A673 (cell line): ENCODE measurements at regions not wholly inside any gene's neighbourhood (a gene's known extent, or its start where the extent isn't known, plus 50 kb on each side); places are given as distances from the start of the nearest gene placed in this dataset.

ENCODE experiments used
- BruUV-seq: library from RNA; stranded (reverse); fragments of 400-500 nt; replicated peaks from 2 replicates; lab custom pipeline; 2021; lab: Mats Ljungman, UMichigan
- CTCF ChIA-PET: fragments of 300-600 bp; sonication (Branson Sonifier 250); formaldehyde crosslinking; loops from one replicate; lab custom pipeline; 2022; ENCODE audit warnings: antibody characterized with exemption; lab: Charles Lee
- POLR2A ChIA-PET: fragments of 300-600 bp; sonication (Branson Sonifier 250); formaldehyde crosslinking; loops from one replicate; lab custom pipeline; 2022; ENCODE audit warnings: antibody characterized with exemption; ENCODE audit not compliant: low non-redundant PET; lab: Charles Lee
- DNase-seq: peaks from one replicate; pipeline ENCODE4 v3.0.0-alpha.2; 2015; ENCODE audit warnings: low spot score
- H3K27ac ChIP-seq: fragments of 200-600 bp; sonication (generic); 2 replicates; pipeline ENCODE4 v1.5.1; 2016; ENCODE audit warnings: mixed run types, low read depth, mild to moderate bottlenecking, mixed read lengths, antibody characterized with exemption, low read length; ENCODE audit not compliant: poor library complexity, severe bottlenecking
- H3K27me3 ChIP-seq: fragments of 200-600 bp; sonication (generic); replicated peaks from 2 replicates; pipeline ENCODE4 v1.6.1; 2017; ENCODE audit warnings: mixed run types, low read depth, mild to moderate bottlenecking, mixed read lengths, antibody characterized with exemption, low read length; ENCODE audit not compliant: insufficient read depth, poor library complexity
- H3K36me3 ChIP-seq: fragments of 200-600 bp; sonication (generic); 2 replicates; pipeline ENCODE4 v1.6.1; 2016; ENCODE audit warnings: mixed run types, mild to moderate bottlenecking, mixed read lengths, antibody characterized with exemption, low read length; ENCODE audit not compliant: insufficient read depth, poor library complexity, severe bottlenecking
- H3K4me1 ChIP-seq: fragments of 200-600 bp; sonication (generic); 2 replicates; pipeline ENCODE4 v1.6.1; 2017; ENCODE audit warnings: mixed run types, mild to moderate bottlenecking, mixed read lengths, antibody characterized with exemption, low read length; ENCODE audit not compliant: insufficient read depth, poor library complexity, severe bottlenecking
- H3K4me3 ChIP-seq: fragments of 200-600 bp; sonication (generic); 2 replicates; pipeline ENCODE4 v1.5.1; 2016; ENCODE audit warnings: low read depth, mixed run types, mild to moderate bottlenecking, mixed read lengths, low read length; ENCODE audit not compliant: poor library complexity, severe bottlenecking
- H3K9me3 ChIP-seq: fragments of 200-600 bp; sonication (generic); 2 replicates; pipeline ENCODE4 v1.6.1; 2016; ENCODE audit warnings: mixed run types, low read depth, mild to moderate bottlenecking, mixed read lengths, antibody characterized with exemption, low read length; ENCODE audit not compliant: poor library complexity, severe bottlenecking
- CTCF ChIP-seq: fragments of 300-800, 200-600 bp; sonication (generic); conservative IDR thresholded peaks from 2 replicates; pipeline ENCODE4 v1.5.1; 2017; ENCODE audit warnings: low read depth, mild to moderate bottlenecking, antibody characterized with exemption, low read length, moderate library complexity, mixed read lengths
- EZH2 ChIP-seq: fragments of 200-600 bp; sonication (generic); IDR thresholded peaks from 2 replicates; pipeline ENCODE4 v1.6.1; 2017; ENCODE audit warnings: borderline replicate concordance, low read depth, mild to moderate bottlenecking, mixed read lengths, antibody characterized with exemption, low read length; ENCODE audit not compliant: poor library complexity, severe bottlenecking
- intact Hi-C: fragments of 100-400 bp; cut with micrococcal nuclease; formaldehyde crosslinking; loops from one replicate; pipeline ENCODE4 v1.10.0; 2022; ENCODE audit not compliant: unreplicated experiment

GRCh38 chr9:110114086-110114858 is 93.7 kb downstream of the C9orf152 start:
- no peaks in the 10 kb centered on the region for H3K4me1 ChIP-seq
- ChIA-PET POLR2A (no interaction called here), CTCF (no interaction called here)
- H3K4me3 ChIP-seq, result no peak overlapping the region
- H3K9me3 ChIP-seq, result no peaks in the 10 kb centered on the region
- intact Hi-C loops, result no loop called here
- no peak overlapping the region for H3K27ac ChIP-seq
- no peaks in the 10 kb centered on the region for H3K27me3 ChIP-seq
- no TSS peak for BruUV-seq
- H3K36me3 ChIP-seq, result no peaks in the 10 kb centered on the region
- TF ChIP-seq EZH2 (no peak), CTCF (no peak)
- no peak for DNase-seq

GRCh38 chr9:110114859-110115201 is 93.1 kb downstream of the C9orf152 start:
- no peak for DNase-seq
- POLR2A ChIA-PET, result no interaction called here
- intact Hi-C loops, result no loop called here
- H3K27me3 ChIP-seq, result no peaks in the 10 kb centered on the region
- TF ChIP-seq EZH2 (no peak), CTCF (no peak)
- H3K9me3 ChIP-seq, result no peaks in the 10 kb centered on the region
- CTCF ChIA-PET, result no interaction called here
- no peaks in the 10 kb centered on the region for H3K36me3 ChIP-seq
- BruUV-seq, result no TSS peak
- H3K4me1 ChIP-seq, result no peaks in the 10 kb centered on the region
- no peak overlapping the region for H3K4me3 ChIP-seq
- no peak overlapping the region for H3K27ac ChIP-seq

GRCh38 chr9:110115341-110115820 is 92.6 kb downstream of the C9orf152 start:
- no TSS peak for BruUV-seq
- POLR2A ChIA-PET, result no interaction called here
- Histone ChIP-seq H3K4me1 (no peaks in the 10 kb centered on the region), H3K4me3 (no peak overlapping the region), H3K27ac (no peak overlapping the region), H3K36me3 (no peaks in the 10 kb centered on the region), H3K9me3 (no peaks in the 10 kb centered on the region), H3K27me3 (no peaks in the 10 kb centered on the region)
- no peak for DNase-seq
- CTCF ChIA-PET, result no interaction called here
- intact Hi-C loops, result no loop called here
- TF ChIP-seq EZH2, result no peak
- TF ChIP-seq CTCF, result no peak
